ENCODE measurements at regions not wholly inside any gene's neighbourhood (a gene's known extent, or its start where the extent isn't known, plus 50 kb on each side); places are given as distances from the start of the nearest gene placed in this dataset.

DNA sequence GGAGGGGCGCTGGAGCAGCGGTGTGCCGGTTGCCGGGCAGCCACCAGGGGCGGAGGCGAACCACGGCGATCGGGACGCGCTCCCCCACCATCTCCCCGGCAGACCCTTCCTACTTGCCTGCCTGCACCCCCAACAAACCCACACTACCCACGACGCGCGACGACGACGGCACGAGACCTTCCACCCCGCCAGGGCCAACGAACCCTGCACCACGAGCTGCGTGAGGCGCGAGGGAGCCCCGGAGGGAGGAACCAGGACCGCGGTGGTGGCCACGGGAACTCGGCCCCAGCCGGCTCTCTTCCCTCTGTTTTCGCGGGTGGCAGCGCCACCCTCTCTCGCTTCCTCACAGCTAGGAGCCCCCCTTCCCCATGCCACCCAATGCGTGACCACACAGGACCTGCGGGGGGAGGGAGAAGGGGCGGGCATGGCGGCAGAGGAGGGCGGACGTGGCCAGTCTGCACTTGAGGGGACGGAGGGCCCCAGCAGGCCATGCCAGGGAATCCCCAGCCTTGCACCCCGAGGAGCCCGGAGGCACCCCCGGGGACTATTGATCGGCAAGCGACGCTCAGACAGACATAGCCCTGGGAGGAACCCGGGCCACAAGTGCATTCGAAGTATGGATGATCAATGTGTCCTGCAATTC is 1516.4 kb upstream of the DEFB115 start:
- H3K36me3 ChIP-seq (replicated peaks in 1 of 2) = no peaks in the 10 kb centered on the region
- TF ChIP-seq, protein P1, sequence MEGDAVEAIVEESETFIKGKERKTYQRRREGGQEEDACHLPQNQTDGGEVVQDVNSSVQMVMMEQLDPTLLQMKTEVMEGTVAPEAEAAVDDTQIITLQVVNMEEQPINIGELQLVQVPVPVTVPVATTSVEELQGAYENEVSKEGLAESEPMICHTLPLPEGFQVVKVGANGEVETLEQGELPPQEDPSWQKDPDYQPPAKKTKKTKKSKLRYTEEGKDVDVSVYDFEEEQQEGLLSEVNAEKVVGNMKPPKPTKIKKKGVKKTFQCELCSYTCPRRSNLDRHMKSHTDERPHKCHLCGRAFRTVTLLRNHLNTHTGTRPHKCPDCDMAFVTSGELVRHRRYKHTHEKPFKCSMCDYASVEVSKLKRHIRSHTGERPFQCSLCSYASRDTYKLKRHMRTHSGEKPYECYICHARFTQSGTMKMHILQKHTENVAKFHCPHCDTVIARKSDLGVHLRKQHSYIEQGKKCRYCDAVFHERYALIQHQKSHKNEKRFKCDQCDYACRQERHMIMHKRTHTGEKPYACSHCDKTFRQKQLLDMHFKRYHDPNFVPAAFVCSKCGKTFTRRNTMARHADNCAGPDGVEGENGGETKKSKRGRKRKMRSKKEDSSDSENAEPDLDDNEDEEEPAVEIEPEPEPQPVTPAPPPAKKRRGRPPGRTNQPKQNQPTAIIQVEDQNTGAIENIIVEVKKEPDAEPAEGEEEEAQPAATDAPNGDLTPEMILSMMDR (IDR thresholded peaks at IDR 0.05) = no peak
- TF ChIP-seq POLR2A (IDR thresholded peaks at IDR 0.05) = no peak
- H3K9me3 ChIP-seq (replicated peaks in 1 of 3) = no peaks in the 10 kb centered on the region
- no peak for DNase-seq
- intact Hi-C loops (cut with DNase I) = no loop called here
- H3K27me3 ChIP-seq = no peaks in the 10 kb centered on the region
- WGBS, 4 donors = 33 to 82% (median 52%) methylated on average over 19 to 51 of the region's 51 CpGs
- no peak overlapping the region for H3K4me3 ChIP-seq
- H3K27ac ChIP-seq = no peak overlapping the region
- H3K4me1 ChIP-seq (replicated peaks in 1 of 2) = no peaks in the 10 kb centered on the region

DNA sequence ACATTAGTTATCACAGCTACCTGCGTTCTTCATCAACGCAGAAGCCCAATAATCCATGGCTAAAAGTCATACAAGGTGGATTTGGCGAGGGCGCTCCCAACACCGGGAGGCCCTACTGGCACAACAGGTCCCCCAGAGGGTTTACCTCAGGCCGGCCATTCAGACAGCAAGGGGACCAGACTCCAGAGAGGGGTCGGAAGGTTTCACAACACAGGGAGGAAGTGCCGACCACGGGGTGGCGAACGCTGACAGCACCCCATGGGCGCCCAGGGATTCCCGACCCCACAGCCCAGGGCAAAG is 1515.9 kb upstream of the DEFB115 start:
- 28 to 68% (median 56%) methylated on average over 5 to 13 of the region's 13 CpGs for WGBS, 4 donors
- Histone ChIP-seq H3K4me1 (replicated peaks in 1 of 2) (no peaks in the 10 kb centered on the region), H3K9me3 (replicated peaks in 1 of 3) (no peaks in the 10 kb centered on the region), H3K27ac (no peak overlapping the region), H3K27me3 (no peaks in the 10 kb centered on the region), H3K36me3 (replicated peaks in 1 of 2) (no peaks in the 10 kb centered on the region), H3K4me3 (no peak overlapping the region)
- no peak for DNase-seq
- intact Hi-C loops (cut with DNase I) = no loop called here
- TF ChIP-seq, protein P1 (IDR thresholded peaks at IDR 0.05) = no peak
- no peak for TF ChIP-seq POLR2A (IDR thresholded peaks at IDR 0.05)

DNA sequence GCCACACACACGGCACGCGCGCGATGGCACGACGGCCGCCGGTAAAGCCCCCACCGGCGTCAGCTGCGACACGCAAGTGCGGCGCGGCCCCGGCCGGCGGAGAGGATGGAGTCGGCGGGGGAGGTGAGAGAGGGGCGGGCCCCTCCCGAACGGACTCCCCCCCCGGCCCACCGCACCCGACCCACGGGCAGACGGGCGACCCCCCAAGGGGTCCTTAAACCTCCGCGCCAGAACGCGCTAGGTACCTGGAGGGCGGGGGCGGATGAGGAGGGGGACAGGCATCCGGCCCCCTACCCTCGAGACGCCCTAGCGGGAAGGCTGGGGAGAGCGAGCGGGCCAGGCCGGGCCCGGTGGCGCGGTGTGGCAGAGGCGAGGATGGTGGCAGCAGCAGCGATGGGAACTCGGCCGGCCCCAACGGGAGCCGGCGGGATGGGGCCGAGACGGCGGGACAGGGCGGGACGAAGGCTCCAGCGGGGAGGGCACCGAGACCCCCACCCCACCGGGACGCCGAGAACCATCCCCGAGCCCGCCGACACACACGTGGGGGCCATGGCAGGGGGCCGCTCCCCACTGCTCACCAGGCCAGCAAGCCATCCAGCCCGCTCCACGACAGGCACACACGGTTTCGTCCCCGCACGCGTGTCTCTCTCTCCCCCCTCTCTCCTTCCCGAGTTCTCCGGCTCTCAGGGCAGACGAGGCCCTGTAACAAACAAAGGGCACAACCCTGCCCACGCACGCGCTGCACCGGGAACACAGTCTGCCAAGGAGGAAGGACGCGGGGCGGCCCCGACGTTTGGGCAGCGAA is 1515.4 kb upstream of the DEFB115 start:
- no peaks in the 10 kb centered on the region for H3K36me3 ChIP-seq (replicated peaks in 1 of 2)
- no peak for DNase-seq
- no peaks in the 10 kb centered on the region for H3K9me3 ChIP-seq (replicated peaks in 1 of 3)

DNA sequence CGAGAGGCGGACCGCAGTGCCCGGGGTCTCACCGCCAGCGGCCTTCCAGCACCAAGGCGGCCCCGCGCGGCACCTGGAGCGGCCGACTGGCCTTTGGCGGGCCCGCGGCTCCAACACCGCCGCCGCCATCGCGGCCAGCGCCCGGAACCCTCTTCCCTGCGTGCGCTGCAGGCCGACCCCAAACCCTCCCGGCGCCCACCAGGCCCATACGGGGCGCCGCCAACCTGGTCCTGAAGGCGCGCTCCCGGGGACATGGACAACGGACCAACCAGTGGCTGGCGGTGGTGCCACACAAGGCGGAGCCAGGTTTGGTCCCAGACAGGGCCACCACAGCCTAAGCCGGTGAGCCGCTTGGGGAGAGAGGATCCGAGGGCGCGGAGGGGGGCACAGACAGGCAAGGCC is 1514.8 kb upstream of the DEFB115 start:
- WGBS, 4 donors = 31 to 72% (median 55%) methylated on average over 9 to 41 of the region's 41 CpGs

More for the DNA sequence above, 1515.4 kb upstream of the DEFB115 start:
- WGBS, 4 donors = 32 to 69% (median 53%) methylated on average over 64 to 88 of the region's 88 CpGs
- H3K4me3 ChIP-seq = no peak overlapping the region
- TF ChIP-seq, protein P1 (IDR thresholded peaks at IDR 0.05) = no peak
- intact Hi-C loops (cut with DNase I) = no loop called here
- no peak overlapping the region for H3K27ac ChIP-seq
- no peaks in the 10 kb centered on the region for H3K27me3 ChIP-seq
- no peaks in the 10 kb centered on the region for H3K4me1 ChIP-seq (replicated peaks in 1 of 2)

More for the DNA sequence above, 1514.8 kb upstream of the DEFB115 start:
- no peak overlapping the region for H3K27ac ChIP-seq
- H3K4me1 ChIP-seq (replicated peaks in 1 of 2) = no peaks in the 10 kb centered on the region
- intact Hi-C loops (cut with DNase I) = no loop called here
- no peak overlapping the region for H3K4me3 ChIP-seq
- no peaks in the 10 kb centered on the region for H3K9me3 ChIP-seq (replicated peaks in 1 of 3)
- TF ChIP-seq POLR2A (IDR thresholded peaks at IDR 0.05) = no peak
- TF ChIP-seq, protein P1 (IDR thresholded peaks at IDR 0.05) = no peak
- no peak for DNase-seq
- H3K36me3 ChIP-seq (replicated peaks in 1 of 2) = no peaks in the 10 kb centered on the region
- no peaks in the 10 kb centered on the region for H3K27me3 ChIP-seq

Measured in adrenal gland (tissue), 9 donors.